ENCODE measurements at regions not wholly inside any gene's neighbourhood (a gene's known extent, or its start where the extent isn't known, plus 50 kb on each side); places are given as distances from the start of the nearest gene placed in this dataset.
"Not testable (repeated sequence)": the region's sequence is repeated elsewhere in the genome, so short reads cannot be mapped to it uniquely, and the experiment has no call there.

GRCh38 chr2:7167801-7168411, 250.7 kb downstream of the RNF144A start:
- DNase-seq (ENCODE audit: low read depth) = no peak
- TF ChIP-seq MAX (IDR thresholded peaks at IDR 0.05; ENCODE audit: low read depth, low read length) (no peak), MYC (IDR thresholded peaks at IDR 0.05; ENCODE audit: low read depth, low read length) (no peak), POLR2A (IDR thresholded peaks at IDR 0.05; ENCODE audit: extremely low read depth, insufficient read length) (no peak)
- TF ChIP-seq, protein P1, sequence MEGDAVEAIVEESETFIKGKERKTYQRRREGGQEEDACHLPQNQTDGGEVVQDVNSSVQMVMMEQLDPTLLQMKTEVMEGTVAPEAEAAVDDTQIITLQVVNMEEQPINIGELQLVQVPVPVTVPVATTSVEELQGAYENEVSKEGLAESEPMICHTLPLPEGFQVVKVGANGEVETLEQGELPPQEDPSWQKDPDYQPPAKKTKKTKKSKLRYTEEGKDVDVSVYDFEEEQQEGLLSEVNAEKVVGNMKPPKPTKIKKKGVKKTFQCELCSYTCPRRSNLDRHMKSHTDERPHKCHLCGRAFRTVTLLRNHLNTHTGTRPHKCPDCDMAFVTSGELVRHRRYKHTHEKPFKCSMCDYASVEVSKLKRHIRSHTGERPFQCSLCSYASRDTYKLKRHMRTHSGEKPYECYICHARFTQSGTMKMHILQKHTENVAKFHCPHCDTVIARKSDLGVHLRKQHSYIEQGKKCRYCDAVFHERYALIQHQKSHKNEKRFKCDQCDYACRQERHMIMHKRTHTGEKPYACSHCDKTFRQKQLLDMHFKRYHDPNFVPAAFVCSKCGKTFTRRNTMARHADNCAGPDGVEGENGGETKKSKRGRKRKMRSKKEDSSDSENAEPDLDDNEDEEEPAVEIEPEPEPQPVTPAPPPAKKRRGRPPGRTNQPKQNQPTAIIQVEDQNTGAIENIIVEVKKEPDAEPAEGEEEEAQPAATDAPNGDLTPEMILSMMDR (IDR thresholded peaks at IDR 0.05; ENCODE audit: low read depth, low read length) = no peak
- no peak overlapping the region for H3K4me3 ChIP-seq (ENCODE audit: low read depth, low read length)

- TF ChIP-seq, protein P1 (IDR thresholded peaks at IDR 0.05; ENCODE audit: low read depth, low read length) = no peak
- no peak for TF ChIP-seq MYC (IDR thresholded peaks at IDR 0.05; ENCODE audit: low read depth, low read length)
- no peak for TF ChIP-seq MAX (IDR thresholded peaks at IDR 0.05; ENCODE audit: low read depth, low read length)
- no peak for TF ChIP-seq POLR2A (IDR thresholded peaks at IDR 0.05; ENCODE audit: extremely low read depth, insufficient read length)
- DNase-seq (ENCODE audit: low read depth) = no peak
- H3K4me3 ChIP-seq (ENCODE audit: low read depth, low read length) = no peak overlapping the region
These were observed 252.4 kb downstream of the RNF144A start for GRCh38 chr2:7169593-7169992.

GRCh38 chr2:7178996-7179395, 261.8 kb downstream of the RNF144A start:
- not testable (repeated sequence) for H3K4me3 ChIP-seq (ENCODE audit: low read depth, low read length); DNase-seq (ENCODE audit: low read depth)

DNA sequence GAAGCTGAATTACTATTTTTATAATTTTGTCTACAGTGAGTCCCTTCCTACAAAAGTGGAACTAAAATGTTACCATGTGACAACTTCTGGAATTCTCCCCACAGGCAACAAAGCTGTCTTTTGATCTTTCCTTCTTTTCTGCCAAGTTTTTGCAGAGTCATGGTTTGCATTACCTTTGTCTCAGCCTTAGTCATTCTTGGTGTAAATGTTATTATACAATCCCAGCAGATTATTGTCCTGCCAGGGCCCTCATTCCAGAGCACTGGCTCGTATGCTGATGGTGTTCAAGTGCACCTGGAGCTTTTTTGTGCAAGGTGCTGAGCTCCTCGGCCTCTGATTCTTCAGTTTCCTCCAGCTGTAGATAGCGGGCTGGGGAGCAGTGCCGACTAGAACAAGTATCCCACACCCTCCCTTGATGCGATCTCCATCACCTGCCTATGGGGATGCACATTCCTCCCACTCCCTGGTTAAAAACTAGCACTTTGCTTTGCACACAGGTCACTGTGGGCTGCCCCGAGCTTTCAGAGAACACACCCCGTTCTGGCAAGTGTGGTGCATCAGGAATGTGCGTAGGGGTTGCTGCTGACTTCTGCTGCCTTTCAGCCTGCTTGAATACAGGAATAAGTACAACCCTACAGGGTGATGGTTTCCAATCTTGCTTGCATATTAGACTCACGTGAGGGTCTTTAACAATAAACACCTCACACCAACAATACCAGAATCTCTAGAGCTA, 263.6 kb downstream of the RNF144A start:
- no peak overlapping the region for H3K4me3 ChIP-seq (ENCODE audit: low read depth, low read length)
- TF ChIP-seq MYC (IDR thresholded peaks at IDR 0.05; ENCODE audit: low read depth, low read length) = no peak
- no peak for TF ChIP-seq POLR2A (IDR thresholded peaks at IDR 0.05; ENCODE audit: extremely low read depth, insufficient read length)
- TF ChIP-seq, protein P1 (IDR thresholded peaks at IDR 0.05; ENCODE audit: low read depth, low read length) = no peak
- TF ChIP-seq MAX (IDR thresholded peaks at IDR 0.05; ENCODE audit: low read depth, low read length) = no peak
- DNase-seq (ENCODE audit: low read depth) = no peak

DNA sequence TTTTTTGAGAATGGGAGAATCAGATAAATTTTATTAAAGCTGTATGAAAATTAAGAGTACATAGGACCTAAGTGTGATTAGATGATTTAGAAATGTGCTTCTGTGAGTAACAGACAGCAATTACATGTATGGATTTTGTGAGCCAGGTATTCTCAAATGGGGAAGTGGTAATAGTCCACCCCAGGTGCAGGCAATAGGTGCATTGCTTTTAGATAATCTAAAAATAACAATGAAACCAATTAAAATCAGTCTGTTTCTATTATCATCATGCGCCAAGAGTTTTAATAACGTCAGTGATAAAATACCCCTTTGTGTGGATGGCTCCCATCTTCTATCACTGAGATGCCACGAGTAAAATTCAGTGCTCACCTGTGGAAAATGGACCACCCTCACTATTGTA, 265.3 kb downstream of the RNF144A start:
- TF ChIP-seq MYC (IDR thresholded peaks at IDR 0.05; ENCODE audit: low read depth, low read length) (no peak), MAX (IDR thresholded peaks at IDR 0.05; ENCODE audit: low read depth, low read length) (no peak), POLR2A (IDR thresholded peaks at IDR 0.05; ENCODE audit: extremely low read depth, insufficient read length) (no peak)
- TF ChIP-seq, protein P1 (IDR thresholded peaks at IDR 0.05; ENCODE audit: low read depth, low read length) = no peak
- no peak overlapping the region for H3K4me3 ChIP-seq (ENCODE audit: low read depth, low read length)
- no peak for DNase-seq (ENCODE audit: low read depth)

DNA sequence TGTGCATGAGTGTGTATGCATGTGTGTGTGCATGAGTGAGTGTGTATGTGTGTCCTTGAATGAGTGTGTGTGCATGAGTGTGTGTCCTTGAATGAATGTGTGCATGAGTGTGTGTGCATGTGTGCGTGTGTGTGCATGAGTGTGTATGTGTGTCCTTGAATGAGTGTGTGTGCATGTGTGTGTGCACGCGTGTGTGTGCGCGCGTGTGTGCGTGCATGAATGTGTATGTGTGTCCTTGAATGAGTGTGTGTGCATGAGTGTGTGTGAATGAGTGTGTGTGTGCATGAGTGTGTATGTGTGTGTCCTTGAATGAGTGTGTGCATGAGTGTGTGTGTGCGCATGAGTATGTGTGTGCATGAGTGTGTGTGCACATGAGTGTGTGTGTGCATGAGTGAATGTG, 271.9 kb downstream of the RNF144A start:
- DNase-seq (ENCODE audit: low read depth) = no peak
- no peak for TF ChIP-seq MAX (IDR thresholded peaks at IDR 0.05; ENCODE audit: low read depth, low read length)
- no peak for TF ChIP-seq MYC (IDR thresholded peaks at IDR 0.05; ENCODE audit: low read depth, low read length)
- TF ChIP-seq, protein P1 (IDR thresholded peaks at IDR 0.05; ENCODE audit: low read depth, low read length) = no peak
- no peak for TF ChIP-seq POLR2A (IDR thresholded peaks at IDR 0.05; ENCODE audit: extremely low read depth, insufficient read length)
- no peak overlapping the region for H3K4me3 ChIP-seq (ENCODE audit: low read depth, low read length)

Measured in NB4 (cell line).